Skeletal muscle satellite cell (primary cell): ENCODE measurements at regions not wholly inside any gene's neighbourhood (a gene's known extent, or its start where the extent isn't known, plus 50 kb on each side); places are given as distances from the start of the nearest gene placed in this dataset.

Experiments used
- H3K27me3 ChIP-seq: 2 replicates; pipeline ENCODE4 v1.7.0; 2013; ENCODE audit warnings: low read length; ENCODE audit not compliant: control insufficient read depth, insufficient read depth
- H3K36me3 ChIP-seq: 2 replicates; pipeline ENCODE4 v1.7.0; 2013; ENCODE audit warnings: mild to moderate bottlenecking, control low read depth, low read length; ENCODE audit not compliant: insufficient read depth
- H3K4me1 ChIP-seq: 2 replicates; pipeline ENCODE4 v1.7.0; 2013; ENCODE audit warnings: low read length; ENCODE audit not compliant: control insufficient read depth, insufficient read depth
- H3K4me2 ChIP-seq: 2 replicates; pipeline ENCODE4 v1.7.0; 2013; ENCODE audit warnings: mild to moderate bottlenecking, low read length
- H3K4me3 ChIP-seq: 2 replicates; pipeline ENCODE4 v1.7.0; 2013; ENCODE audit warnings: low read length
- H3K9ac ChIP-seq: 2 replicates; pipeline ENCODE4 v1.7.0; 2013; ENCODE audit warnings: mild to moderate bottlenecking, low read depth, low read length, moderate library complexity
- H3K9me3 ChIP-seq: replicated peaks from 2 replicates; pipeline ENCODE4 v1.7.0; 2013; ENCODE audit warnings: mild to moderate bottlenecking, control low read depth, low read length

DNA sequence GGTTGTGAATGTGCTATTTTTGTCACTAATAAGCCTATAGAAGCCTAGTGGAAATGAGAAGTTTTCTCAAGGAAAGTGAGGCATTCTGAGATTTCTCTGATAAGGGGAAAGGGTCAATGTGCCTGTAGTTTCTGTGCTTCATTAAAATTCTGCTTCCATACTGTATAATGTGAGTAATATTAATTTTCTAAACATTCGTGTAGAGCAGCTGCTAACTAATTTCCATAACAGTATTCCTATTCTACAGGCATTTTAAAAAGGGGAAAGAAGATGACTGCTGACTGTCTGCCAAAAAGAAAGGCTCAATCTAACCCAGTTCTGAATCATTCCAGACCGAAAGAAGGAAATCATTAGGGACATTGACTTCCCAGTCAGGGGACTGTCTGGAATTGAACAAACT lies 293.3 kb upstream of the TMPO start:
- Histone ChIP-seq H3K4me2 (no peak overlapping the region), H3K27me3 (peaks cover 3% of the 10 kb centered on the region), H3K9me3 (no peaks in the 10 kb centered on the region), H3K9ac (no peak overlapping the region), H3K36me3 (no peaks in the 10 kb centered on the region), H3K4me1 (no peaks in the 10 kb centered on the region), H3K4me3 (no peak overlapping the region)

DNA sequence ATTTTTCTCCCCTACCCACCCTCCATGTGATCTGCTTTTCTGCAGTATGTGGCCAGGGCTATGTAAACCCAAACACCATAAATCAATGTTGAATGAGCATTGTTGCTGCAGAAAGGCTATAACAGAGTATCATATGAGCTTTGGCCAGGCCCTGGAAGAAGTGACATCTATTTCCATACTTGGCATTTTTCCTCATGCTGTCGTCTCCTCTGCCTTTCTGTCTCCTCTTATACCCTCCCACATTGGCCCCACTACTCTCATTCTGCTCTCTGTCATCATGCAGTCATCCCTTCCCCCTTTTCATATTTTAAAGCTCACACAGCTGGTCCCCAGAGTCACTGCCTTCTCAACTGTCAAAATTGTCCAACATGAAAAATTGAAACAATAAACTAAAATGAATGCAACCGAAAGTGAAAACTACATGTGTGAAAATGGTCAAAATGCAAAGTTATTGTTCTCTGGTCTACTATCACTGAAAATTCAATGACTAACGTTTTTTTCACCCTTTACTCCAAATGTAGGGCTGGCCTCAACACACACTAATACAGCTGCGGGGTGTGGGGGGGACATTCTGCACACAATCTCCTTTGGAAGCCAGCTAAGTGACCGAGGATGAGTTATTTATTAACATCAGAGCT lies 290.7 kb upstream of the TMPO start:
- Histone ChIP-seq H3K4me1 (no peaks in the 10 kb centered on the region), H3K9ac (no peak overlapping the region), H3K4me3 (no peak overlapping the region), H3K4me2 (no peak overlapping the region), H3K36me3 (no peaks in the 10 kb centered on the region), H3K27me3 (peaks cover 3% of the 10 kb centered on the region), H3K9me3 (no peaks in the 10 kb centered on the region)

GRCh38 chr12:98227162-98227561 lies 288.2 kb upstream of the TMPO start:
- H3K9me3 ChIP-seq, result no peaks in the 10 kb centered on the region
- H3K4me1 ChIP-seq, result no peaks in the 10 kb centered on the region
- H3K9ac ChIP-seq, result no peak overlapping the region
- no peaks in the 10 kb centered on the region for H3K36me3 ChIP-seq
- H3K4me2 ChIP-seq, result no peak overlapping the region
- no peak overlapping the region for H3K4me3 ChIP-seq
- H3K27me3 ChIP-seq, result no peaks in the 10 kb centered on the region

- Histone ChIP-seq H3K9ac (no peak overlapping the region), H3K4me3 (no peak overlapping the region), H3K4me2 (no peak overlapping the region), H3K27me3 (no peaks in the 10 kb centered on the region), H3K36me3 (no peaks in the 10 kb centered on the region), H3K4me1 (no peaks in the 10 kb centered on the region), H3K9me3 (no peaks in the 10 kb centered on the region)
Observed at GRCh38 chr12:98228683-98229539, 286.5 kb upstream of the TMPO start.

DNA sequence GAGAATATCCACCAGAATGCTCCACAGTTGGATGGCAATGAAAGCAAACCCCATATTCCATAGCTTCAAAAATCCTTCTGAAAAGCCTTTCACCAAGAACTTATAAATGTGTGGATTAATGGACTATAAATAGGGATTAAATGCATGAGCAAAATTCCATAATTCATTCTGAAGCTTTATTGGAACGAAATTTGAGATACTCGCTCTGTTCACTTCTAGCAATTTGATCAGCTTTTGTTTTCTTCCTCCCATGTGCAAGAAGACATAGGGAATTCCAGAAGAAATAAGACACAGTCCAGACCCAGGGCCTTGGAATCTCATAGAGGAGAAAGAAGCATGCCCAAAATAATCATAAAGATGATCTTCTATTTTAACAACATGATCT lies 285.9 kb upstream of the TMPO start:
- H3K9ac ChIP-seq, result no peak overlapping the region
- H3K4me3 ChIP-seq, result no peak overlapping the region
- no peaks in the 10 kb centered on the region for H3K36me3 ChIP-seq
- no peaks in the 10 kb centered on the region for H3K4me1 ChIP-seq
- no peaks in the 10 kb centered on the region for H3K27me3 ChIP-seq
- no peak overlapping the region for H3K4me2 ChIP-seq
- no peaks in the 10 kb centered on the region for H3K9me3 ChIP-seq

GRCh38 chr12:98232753-98233390 lies 282.5 kb upstream of the TMPO start:
- Histone ChIP-seq H3K9me3 (no peaks in the 10 kb centered on the region), H3K4me3 (no peak overlapping the region), H3K27me3 (no peaks in the 10 kb centered on the region), H3K4me1 (no peaks in the 10 kb centered on the region), H3K9ac (no peak overlapping the region), H3K36me3 (no peaks in the 10 kb centered on the region), H3K4me2 (no peak overlapping the region)

DNA sequence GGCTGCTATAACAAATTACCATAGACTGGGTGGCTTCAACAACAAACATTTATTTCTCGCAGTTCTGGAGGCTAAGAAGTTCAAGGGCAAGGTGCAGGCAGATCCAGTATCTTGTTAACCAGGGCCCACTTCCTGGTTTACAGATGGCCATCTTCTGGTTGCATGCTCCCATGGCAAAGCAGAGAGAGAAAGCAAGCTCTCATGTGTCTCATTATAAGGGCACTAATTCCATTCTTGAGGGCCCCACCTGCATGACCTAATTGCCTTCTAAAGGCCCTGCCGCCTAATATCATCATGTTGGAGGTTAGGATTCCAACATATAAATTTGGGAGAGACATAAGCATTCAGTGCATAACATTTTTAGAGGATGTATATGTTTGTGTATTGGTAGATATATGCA lies 280.1 kb upstream of the TMPO start:
- no peak overlapping the region for H3K9ac ChIP-seq
- no peak overlapping the region for H3K4me3 ChIP-seq
- no peaks in the 10 kb centered on the region for H3K36me3 ChIP-seq
- no peaks in the 10 kb centered on the region for H3K9me3 ChIP-seq
- no peak overlapping the region for H3K4me2 ChIP-seq
- H3K4me1 ChIP-seq, result no peaks in the 10 kb centered on the region
- H3K27me3 ChIP-seq, result no peaks in the 10 kb centered on the region

DNA sequence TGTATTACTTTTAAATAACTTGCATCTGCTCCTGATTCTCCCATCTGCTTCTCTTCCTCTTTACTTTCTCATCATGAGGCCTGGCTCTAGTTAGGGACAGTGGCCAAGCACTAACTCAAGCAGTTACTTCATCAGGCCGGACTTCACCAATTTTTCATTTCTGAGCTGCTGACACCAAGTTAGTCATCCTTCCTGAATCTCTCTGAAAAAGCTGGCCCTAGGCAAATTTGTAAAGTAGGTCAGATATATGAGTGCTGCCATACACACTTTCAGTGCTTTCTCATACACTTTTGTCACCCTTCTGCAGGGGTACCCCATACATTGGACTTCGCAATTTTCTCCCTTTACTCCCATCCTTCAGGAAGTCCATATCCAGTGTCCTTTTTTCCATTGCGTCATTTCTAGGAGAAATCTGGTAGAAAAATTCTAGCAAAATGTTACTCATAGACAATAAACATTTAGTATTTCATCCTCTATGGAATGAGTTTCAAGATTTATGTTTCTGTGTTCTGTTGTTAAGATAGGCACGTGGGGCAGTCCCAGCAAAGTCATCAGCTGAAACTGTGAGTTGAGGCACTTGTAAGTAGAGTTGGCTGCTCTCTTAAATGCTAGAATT lies 276.8 kb upstream of the TMPO start:
- Histone ChIP-seq H3K9ac (no peak overlapping the region), H3K36me3 (no peaks in the 10 kb centered on the region), H3K4me2 (no peak overlapping the region), H3K4me3 (no peak overlapping the region), H3K27me3 (no peaks in the 10 kb centered on the region), H3K4me1 (no peaks in the 10 kb centered on the region), H3K9me3 (no peaks in the 10 kb centered on the region)

DNA sequence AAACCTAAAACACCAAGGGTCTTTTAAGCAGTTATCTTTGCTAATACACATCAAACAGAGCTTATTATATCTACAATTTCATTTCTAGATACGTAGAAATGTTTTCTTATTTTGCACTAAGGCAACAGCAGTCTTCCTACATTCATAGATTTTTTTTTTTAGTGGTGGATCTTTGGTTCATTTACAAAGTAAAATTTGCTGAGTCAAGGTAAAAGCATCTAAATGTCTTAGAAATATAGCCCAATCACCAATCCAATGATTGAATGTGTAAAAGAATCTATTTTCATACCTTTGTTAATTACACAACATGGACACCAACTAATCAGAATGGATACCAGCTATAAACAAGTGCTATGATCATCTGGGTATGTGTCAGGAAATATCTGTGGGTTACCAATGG lies 272.2 kb upstream of the TMPO start:
- Histone ChIP-seq H3K9ac (no peak overlapping the region), H3K9me3 (no peaks in the 10 kb centered on the region), H3K4me2 (no peak overlapping the region), H3K27me3 (no peaks in the 10 kb centered on the region), H3K36me3 (no peaks in the 10 kb centered on the region), H3K4me3 (no peak overlapping the region), H3K4me1 (no peaks in the 10 kb centered on the region)

- Histone ChIP-seq H3K4me1 (no peaks in the 10 kb centered on the region), H3K27me3 (no peaks in the 10 kb centered on the region), H3K9ac (no peak overlapping the region), H3K36me3 (no peaks in the 10 kb centered on the region), H3K9me3 (no peaks in the 10 kb centered on the region), H3K4me3 (no peak overlapping the region), H3K4me2 (no peak overlapping the region)
Observed at GRCh38 chr12:98244136-98244535, 271.3 kb upstream of the TMPO start.

- Histone ChIP-seq H3K9me3 (no peaks in the 10 kb centered on the region), H3K36me3 (no peaks in the 10 kb centered on the region), H3K4me2 (no peak overlapping the region), H3K27me3 (peaks cover 2% of the 10 kb centered on the region), H3K9ac (no peak overlapping the region), H3K4me1 (no peaks in the 10 kb centered on the region), H3K4me3 (no peak overlapping the region)
Observed at GRCh38 chr12:98253207-98254037, 262.0 kb upstream of the TMPO start.
